NCI-H774 (cell line): ENCODE measurements at regions not wholly inside any gene's neighbourhood (a gene's known extent, or its start where the extent isn't known, plus 50 kb on each side); places are given as distances from the start of the nearest gene placed in this dataset.

ENCODE experiments used
- DNase-seq: peaks from one replicate; lab custom pipeline; 2025; lab: John Stamatoyannopoulos, UW

- no peak for DNase-seq
Measured at GRCh38 chr3:1696669-1697275, 401.9 kb upstream of the CNTN4 start.

GRCh38 chr3:1699361-1699920 is 399.2 kb upstream of the CNTN4 start:
- no peak for DNase-seq

- DNase-seq, result no peak
Measured at GRCh38 chr3:1700650-1701049, 398.0 kb upstream of the CNTN4 start.

GRCh38 chr3:1703169-1703568 is 395.5 kb upstream of the CNTN4 start:
- no peak for DNase-seq

- DNase-seq, result no peak
Measured at GRCh38 chr3:1710663-1711062, 388.0 kb upstream of the CNTN4 start.

- no peak for DNase-seq
Measured at GRCh38 chr3:1717524-1717923, 381.1 kb upstream of the CNTN4 start.

- no peak for DNase-seq
Measured at GRCh38 chr3:1723726-1724125, 374.9 kb upstream of the CNTN4 start.

GRCh38 chr3:1726741-1727140 is 371.9 kb upstream of the CNTN4 start:
- no peak for DNase-seq

GRCh38 chr3:1727242-1727641 is 371.4 kb upstream of the CNTN4 start:
- no peak for DNase-seq

GRCh38 chr3:1728510-1728909 is 370.2 kb upstream of the CNTN4 start:
- DNase-seq, result no peak

- no peak for DNase-seq
Measured at GRCh38 chr3:1734494-1735122, 364.1 kb upstream of the CNTN4 start.

- DNase-seq, result no peak
Measured at GRCh38 chr3:1752205-1752604, 346.5 kb upstream of the CNTN4 start.

GRCh38 chr3:1766384-1766783 is 332.3 kb upstream of the CNTN4 start:
- DNase-seq, result no peak

- no peak for DNase-seq
Measured at GRCh38 chr3:1773679-1774078, 325.0 kb upstream of the CNTN4 start.

GRCh38 chr3:1774597-1774996 is 324.1 kb upstream of the CNTN4 start:
- DNase-seq, result no peak

- DNase-seq, result no peak
Measured at GRCh38 chr3:1775321-1775720, 323.3 kb upstream of the CNTN4 start.

- DNase-seq, result no peak
Measured at GRCh38 chr3:1783995-1784394, 314.7 kb upstream of the CNTN4 start.

- no peak for DNase-seq
Measured at GRCh38 chr3:1787094-1787493, 311.6 kb upstream of the CNTN4 start.

- no peak for DNase-seq
Measured at GRCh38 chr3:1792466-1792865, 306.2 kb upstream of the CNTN4 start.

- DNase-seq, result no peak
Measured at GRCh38 chr3:1798711-1799405, 299.8 kb upstream of the CNTN4 start.

GRCh38 chr3:1805331-1805730 is 293.3 kb upstream of the CNTN4 start:
- DNase-seq, result no peak

GRCh38 chr3:1808590-1808989 is 290.1 kb upstream of the CNTN4 start:
- DNase-seq, result no peak

- no peak for DNase-seq
Measured at GRCh38 chr3:1823867-1824266, 274.8 kb upstream of the CNTN4 start.
